GM12878 (cell line): ENCODE measurements at regions not wholly inside any gene's neighbourhood (a gene's known extent, or its start where the extent isn't known, plus 50 kb on each side); places are given as distances from the start of the nearest gene placed in this dataset.

Experiments used
- ATAC-seq: fragments of 200-7000 bp; cut with Tn5 transposase; 3 replicates; pipeline ENCODE4 v1.9.1; 2020; ENCODE audit warnings: mild to moderate bottlenecking, moderate library complexity
- BruUV-seq: library from RNA; stranded (reverse); fragments of 400-500 nt; replicated peaks from 2 replicates; lab custom pipeline; 2021; lab: Mats Ljungman, UMichigan
- CTCF ChIA-PET: fragments of 300-600 bp; sonication (Branson Sonifier 250); formaldehyde crosslinking; extraction: SDS; loops from one replicate; lab custom pipeline; 2021; ENCODE audit warnings: inconsistent platforms; lab: Yijun Ruan, JAX
- POLR2A ChIA-PET: fragments of 350-600 bp; formaldehyde crosslinking; extraction: SDS; loops from one replicate; lab custom pipeline; 2021; ENCODE audit warnings: inconsistent platforms; lab: Charles Lee
- RAD21 ChIA-PET: fragments of 300-600 bp; sonication (Branson Sonifier 250); formaldehyde crosslinking; loops from one replicate; lab custom pipeline; 2023; ENCODE audit warnings: antibody characterized with exemption; ENCODE audit not compliant: unreplicated experiment; lab: Charles Lee
- SMC1A ChIA-PET: fragments of 300-600 bp; sonication (Branson Sonifier 250); formaldehyde crosslinking; loops from one replicate; lab custom pipeline; 2023; ENCODE audit not compliant: unreplicated experiment, uncharacterized antibody; lab: Charles Lee
- DNase-seq: peaks from one replicate; pipeline ENCODE4 v3.0.0-alpha.2; 2011; ENCODE audit warnings: low read depth, low spot score
- FAIRE-seq: peaks from 3 replicates; lab custom pipeline; 2011; peaks lifted over from hg19 to GRCh38; lab: Jason Lieb, UNC
- H2AFZ ChIP-seq: 2 replicates; pipeline ENCODE4 v1.6.0; 2011; ENCODE audit warnings: low read depth, low read length, control low read depth; ENCODE audit not compliant: control insufficient read depth
- H3K27ac ChIP-seq: 2 replicates; pipeline ENCODE4 v1.5.1; 2011; ENCODE audit warnings: control low read depth; ENCODE audit not compliant: control insufficient read depth, insufficient read depth
- H3K27me3 ChIP-seq, 2 experiments: replicated peaks in 1 of 2; 2 replicates each; pipeline versions ENCODE4 v1.6.0 to v1.6.1; 2011; ENCODE audit warnings: low read length in 1 of 2; ENCODE audit not compliant: control insufficient read depth in 2 of 2, insufficient read depth in 2 of 2
- H3K36me3 ChIP-seq, 2 experiments: 2 replicates each; pipeline ENCODE4 v1.5.1; 2011; ENCODE audit warnings: low read length in 1 of 2; ENCODE audit not compliant: control insufficient read depth in 2 of 2, insufficient read depth in 2 of 2
- H3K4me1 ChIP-seq: 2 replicates; pipeline ENCODE4 v1.6.1; 2011; ENCODE audit warnings: mild to moderate bottlenecking, low read length, moderate library complexity, mixed read lengths; ENCODE audit not compliant: control insufficient read depth, insufficient read depth
- H3K4me2 ChIP-seq: 2 replicates; pipeline ENCODE4 v1.6.0; 2011; ENCODE audit warnings: control low read depth; ENCODE audit not compliant: control insufficient read depth, insufficient read depth
- H3K4me3 ChIP-seq: fragments of 200-600 bp; sonication (generic); 2 replicates; pipeline ENCODE4 v1.5.1; 2016
- H3K79me2 ChIP-seq: 2 replicates; pipeline ENCODE4 v1.6.0; 2011; ENCODE audit warnings: low read length; ENCODE audit not compliant: control insufficient read depth, insufficient read depth
- H3K9ac ChIP-seq: 2 replicates; pipeline ENCODE4 v1.8.0; 2011; ENCODE audit warnings: low read length, control low read depth, mixed read lengths; ENCODE audit not compliant: control insufficient read depth, insufficient read depth
- H3K9me3 ChIP-seq: replicated peaks from 3 replicates; pipeline ENCODE4 v1.5.1; 2011; ENCODE audit warnings: mild to moderate bottlenecking, low read length; ENCODE audit not compliant: control insufficient read depth, insufficient read depth
- H4K20me1 ChIP-seq: 2 replicates; pipeline ENCODE4 v1.6.0; 2011; ENCODE audit not compliant: control insufficient read depth, insufficient read depth
- BACH1 ChIP-seq: fragments of 450-650 bp; IDR thresholded peaks from 2 replicates; pipeline ENCODE4 v1.6.1; 2017; ENCODE audit warnings: mild to moderate bottlenecking, borderline replicate concordance
- CHD2 ChIP-seq: IDR thresholded peaks from 2 replicates; pipeline ENCODE4 v1.6.1; 2011; ENCODE audit warnings: low read depth, low read length, improper control_type of control experiment, borderline replicate concordance
- CTCF ChIP-seq, 3 experiments: IDR thresholded peaks in 2 of 3; conservative IDR thresholded peaks in 1 of 3; 2 replicates each; pipeline ENCODE4 v1.5.1; 2011; ENCODE audit warnings: low read depth in 3 of 3, low read length in 3 of 3, mild to moderate bottlenecking in 3 of 3, control low read depth in 2 of 3, moderate library complexity in 2 of 3, inconsistent platforms in 1 of 3, mixed read lengths in 1 of 3; ENCODE audit not compliant: control insufficient read depth in 2 of 3, insufficient read depth in 1 of 3; ENCODE audit errors: extremely low read depth in 1 of 3
- GABPA ChIP-seq: IDR thresholded peaks from 2 replicates; pipeline ENCODE4 v1.6.1; 2014; ENCODE audit warnings: antibody characterized with exemption, low read depth, mild to moderate bottlenecking, inconsistent platforms
- HDGF ChIP-seq: fragments of 450-650 bp; IDR thresholded peaks from 2 replicates; pipeline ENCODE4 v1.6.1; 2016; ENCODE audit warnings: antibody characterized with exemption
- MYC ChIP-seq: IDR thresholded peaks from 2 replicates; pipeline ENCODE4 v1.6.1; 2011; ENCODE audit warnings: mild to moderate bottlenecking, low read length, moderate library complexity, inconsistent platforms; ENCODE audit not compliant: insufficient read depth, insufficient replicate concordance, insufficient read length, severe bottlenecking
- NFYB ChIP-seq: IDR thresholded peaks from 2 replicates; pipeline ENCODE4 v1.6.1; 2011; ENCODE audit warnings: low read depth, mild to moderate bottlenecking, low read length, improper control_type of control experiment, moderate library complexity; ENCODE audit not compliant: insufficient read depth
- PML ChIP-seq: IDR thresholded peaks from 2 replicates; pipeline ENCODE4 v1.6.1; 2012; ENCODE audit warnings: low read length, inconsistent platforms
- RBBP5 ChIP-seq: fragments of 200-600 bp; sonication (generic); conservative IDR thresholded peaks from 2 replicates; pipeline ENCODE4 v1.6.1; 2016
- SMAD5 ChIP-seq: IDR thresholded peaks from 2 replicates; pipeline ENCODE4 v1.6.1; 2016; ENCODE audit warnings: antibody characterized with exemption, low read depth
- SMARCA5 ChIP-seq: fragments of 450-650 bp; IDR thresholded peaks from 2 replicates; pipeline ENCODE4 v1.6.1; 2017; ENCODE audit warnings: mild to moderate bottlenecking
- TCF12 ChIP-seq: IDR thresholded peaks from 2 replicates; pipeline ENCODE4 v1.6.1; 2011; ENCODE audit warnings: low read depth, mild to moderate bottlenecking, low read length
- WRNIP1 ChIP-seq: IDR thresholded peaks from 2 replicates; pipeline ENCODE4 v1.6.1; 2011; ENCODE audit warnings: low read depth, low read length, improper control_type of control experiment, borderline replicate concordance
- ZBTB33 ChIP-seq: fragments of 450-650 bp; IDR thresholded peaks from 2 replicates; pipeline ENCODE4 v1.6.1; 2017; ENCODE audit warnings: mild to moderate bottlenecking
- ZZZ3 ChIP-seq: IDR thresholded peaks from 2 replicates; pipeline ENCODE4 v1.6.1; 2011; ENCODE audit warnings: low read depth; ENCODE audit not compliant: control insufficient read depth, insufficient read length
- WGBS: methylation state at CpG from one replicate; pipeline ENCODE4 v1.1.6; 2016; ENCODE audit warnings: low lambda C conversion rate; ENCODE audit not compliant: insufficient replicate concordance, insufficient coverage; ENCODE audit errors: missing lambda C conversion rate; 5-methylcytosine and 5-hydroxymethylcytosine counted together
- in situ Hi-C: fragments of 300-500 bp; cut with MboI; formaldehyde crosslinking; loops from 9 replicates; pipeline ENCODE4 v1.14.3; 2018; ENCODE audit warnings: mixed read lengths
- intact Hi-C: fragments of 100-400 bp; cut with micrococcal nuclease; formaldehyde crosslinking; loops from one replicate; pipeline ENCODE4 v1.14.2; 2022; ENCODE audit not compliant: unreplicated experiment
- TF ChIP-seq, protein P1 (sequence below): IDR thresholded peaks from 2 replicates; pipeline ENCODE4 v1.6.1; 2011; ENCODE audit warnings: borderline replicate concordance, low read depth, mild to moderate bottlenecking, moderate library complexity, mixed read lengths, low read length; ENCODE audit not compliant: insufficient read depth; ENCODE audit errors: extremely low read length

- in situ Hi-C loops, result no loop called here
Observed at GRCh38 chr14:96706893-96707292, 90.3 kb upstream of the VRK1 start.

More at GRCh38 chr14:96706893-96707292, 90.3 kb upstream of the VRK1 start:
- Histone ChIP-seq H3K4me3 (no peak overlapping the region), H3K9me3 (no peaks in the 10 kb centered on the region), H3K36me3 (no peaks in the 10 kb centered on the region), H3K9ac (no peak overlapping the region), H2AFZ (no peak overlapping the region), H3K79me2 (no peaks in the 10 kb centered on the region), H4K20me1 (no peaks in the 10 kb centered on the region), H3K27ac (no peak overlapping the region), H3K4me1 (peaks cover 11% of the 10 kb centered on the region), H3K4me2 (no peak overlapping the region), H3K27me3 (no peaks in the 10 kb centered on the region)
- intact Hi-C loops, result no loop called here
- ChIA-PET SMC1A (no interaction called here), RAD21 (no interaction called here), POLR2A (no interaction called here), CTCF (no interaction called here)
- BruUV-seq, result no TSS peak
- 74% methylated on average over 4 of the region's 4 CpGs for WGBS
- no peak for ATAC-seq
- DNase-seq, result no peak
- TF ChIP-seq SMARCA5 (no peak), WRNIP1 (no peak), BACH1 (no peak), NFYB (no peak), PML (no peak), HDGF (no peak), GABPA (no peak), ZZZ3 (no peak), ZBTB33 (no peak), TCF12 (no peak), MYC (no peak), CTCF (IDR thresholded peaks at IDR 0.05 in 2 of 3, conservative IDR thresholded peaks at IDR 0.05 in 1 of 3; ENCODE audit: control insufficient read depth in 2 of 3, extremely low read depth in 1 of 3, insufficient read depth in 1 of 3, low read depth in 3 of 3, low read length in 3 of 3) (no peak), CHD2 (no peak), RBBP5 (no peak), SMAD5 (no peak)
- TF ChIP-seq, protein P1, sequence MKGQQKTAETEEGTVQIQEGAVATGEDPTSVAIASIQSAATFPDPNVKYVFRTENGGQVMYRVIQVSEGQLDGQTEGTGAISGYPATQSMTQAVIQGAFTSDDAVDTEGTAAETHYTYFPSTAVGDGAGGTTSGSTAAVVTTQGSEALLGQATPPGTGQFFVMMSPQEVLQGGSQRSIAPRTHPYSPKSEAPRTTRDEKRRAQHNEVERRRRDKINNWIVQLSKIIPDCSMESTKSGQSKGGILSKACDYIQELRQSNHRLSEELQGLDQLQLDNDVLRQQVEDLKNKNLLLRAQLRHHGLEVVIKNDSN, result no peak
- no peak for FAIRE-seq
